ENCODE measurements at regions not wholly inside any gene's neighbourhood (a gene's known extent, or its start where the extent isn't known, plus 50 kb on each side); places are given as distances from the start of the nearest gene placed in this dataset.

GRCh38 chr1:101532377-101532776 lies 295.6 kb downstream of the S1PR1 start:
- H3K4me3 ChIP-seq (ENCODE audit: low read length in 3 of 3): no peak overlapping the region
- intact Hi-C loops (cut with DNase I): no loop called here
- no peaks in the 10 kb centered on the region for H3K9me3 ChIP-seq (ENCODE audit: control insufficient read depth in 2 of 3, insufficient read depth in 1 of 3, low read length in 3 of 3)
- no peaks in the 10 kb centered on the region for H3K36me3 ChIP-seq (ENCODE audit: control insufficient read depth in 2 of 3, insufficient read depth in 3 of 3, low read length in 3 of 3)
- H3K27ac ChIP-seq (ENCODE audit: low read depth in 2 of 2, low read length in 2 of 2): no peak overlapping the region
- no peaks in the 10 kb centered on the region for H3K27me3 ChIP-seq (ENCODE audit: control insufficient read depth, insufficient read depth, low read length)
- no peak for TF ChIP-seq CTCF (IDR thresholded peaks at IDR 0.05; ENCODE audit: borderline replicate concordance, extremely low read depth, insufficient read depth)
- FAIRE-seq (no peak), DNase-seq (no peak)
- no peaks in the 10 kb centered on the region for H3K4me1 ChIP-seq (ENCODE audit: control insufficient read depth in 2 of 3, insufficient read depth in 2 of 3, low read depth in 1 of 3, low read length in 3 of 3)
- no peak overlapping the region for H3K9ac ChIP-seq (ENCODE audit: low read length in 3 of 3)

- FAIRE-seq (no peak), DNase-seq (no peak)
- TF ChIP-seq CTCF (IDR thresholded peaks at IDR 0.05; ENCODE audit: borderline replicate concordance, extremely low read depth, insufficient read depth): no peak
- H3K27me3 ChIP-seq (ENCODE audit: control insufficient read depth, insufficient read depth, low read length): no peaks in the 10 kb centered on the region
- no peak overlapping the region for H3K4me3 ChIP-seq (ENCODE audit: low read length in 3 of 3)
- intact Hi-C loops (cut with DNase I): no loop called here
- H3K4me1 ChIP-seq (ENCODE audit: control insufficient read depth in 2 of 3, insufficient read depth in 2 of 3, low read depth in 1 of 3, low read length in 3 of 3): no peaks in the 10 kb centered on the region
- no peak overlapping the region for H3K27ac ChIP-seq (ENCODE audit: low read depth in 2 of 2, low read length in 2 of 2)
- H3K36me3 ChIP-seq (ENCODE audit: control insufficient read depth in 2 of 3, insufficient read depth in 3 of 3, low read length in 3 of 3): no peaks in the 10 kb centered on the region
- no peaks in the 10 kb centered on the region for H3K9me3 ChIP-seq (ENCODE audit: control insufficient read depth in 2 of 3, insufficient read depth in 1 of 3, low read length in 3 of 3)
- H3K9ac ChIP-seq (ENCODE audit: low read length in 3 of 3): no peak overlapping the region
Observed at GRCh38 chr1:101540161-101540560, 303.3 kb downstream of the S1PR1 start.

- no peaks in the 10 kb centered on the region for H3K36me3 ChIP-seq (ENCODE audit: control insufficient read depth in 2 of 3, insufficient read depth in 3 of 3, low read length in 3 of 3)
- no peak for TF ChIP-seq CTCF (IDR thresholded peaks at IDR 0.05; ENCODE audit: borderline replicate concordance, extremely low read depth, insufficient read depth)
- no peak overlapping the region for H3K4me3 ChIP-seq (ENCODE audit: low read length in 3 of 3)
- no peaks in the 10 kb centered on the region for H3K27me3 ChIP-seq (ENCODE audit: control insufficient read depth, insufficient read depth, low read length)
- H3K9ac ChIP-seq (ENCODE audit: low read length in 3 of 3): no peak overlapping the region
- no peak for FAIRE-seq
- intact Hi-C loops (cut with DNase I): no loop called here
- no peaks in the 10 kb centered on the region for H3K4me1 ChIP-seq (ENCODE audit: control insufficient read depth in 2 of 3, insufficient read depth in 2 of 3, low read depth in 1 of 3, low read length in 3 of 3)
- no peak overlapping the region for H3K27ac ChIP-seq (ENCODE audit: low read depth in 2 of 2, low read length in 2 of 2)
- peaks cover 0 to 2% (median 0%) of the 10 kb centered on the region in 3 donors for H3K9me3 ChIP-seq (ENCODE audit: control insufficient read depth in 2 of 3, insufficient read depth in 1 of 3, low read length in 3 of 3)
- no peak for DNase-seq
Observed at GRCh38 chr1:101546885-101547284, 310.1 kb downstream of the S1PR1 start.

- Histone ChIP-seq H3K36me3 (ENCODE audit: control insufficient read depth in 2 of 3, insufficient read depth in 3 of 3, low read length in 3 of 3) (no peaks in the 10 kb centered on the region), H3K27me3 (ENCODE audit: control insufficient read depth, insufficient read depth, low read length) (no peaks in the 10 kb centered on the region), H3K9ac (ENCODE audit: low read length in 3 of 3) (no peak overlapping the region), H3K4me3 (ENCODE audit: low read length in 3 of 3) (no peak overlapping the region), H3K9me3 (ENCODE audit: control insufficient read depth in 2 of 3, insufficient read depth in 1 of 3, low read length in 3 of 3) (peaks cover 0 to 2% (median 0%) of the 10 kb centered on the region in 3 donors), H3K4me1 (ENCODE audit: control insufficient read depth in 2 of 3, insufficient read depth in 2 of 3, low read depth in 1 of 3, low read length in 3 of 3) (no peaks in the 10 kb centered on the region), H3K27ac (ENCODE audit: low read depth in 2 of 2, low read length in 2 of 2) (no peak overlapping the region)
- no peak for TF ChIP-seq CTCF (IDR thresholded peaks at IDR 0.05; ENCODE audit: borderline replicate concordance, extremely low read depth, insufficient read depth)
- intact Hi-C loops (cut with DNase I): no loop called here
- DNase-seq: no peak
- FAIRE-seq: no peak
Observed at GRCh38 chr1:101547357-101547756, 310.5 kb downstream of the S1PR1 start.
